ENCODE measurements at regions not wholly inside any gene's neighbourhood (a gene's known extent, or its start where the extent isn't known, plus 50 kb on each side); places are given as distances from the start of the nearest gene placed in this dataset.

GRCh38 chr15:31774045-31774444, 256.3 kb upstream of the CHRNA7 start (continued):
- TF ChIP-seq ZNF18 (CRISPR knock-in tag; IDR thresholded peaks at IDR 0.05; ENCODE audit: insufficient replicate concordance) (no peak), RAD21 (CRISPR knock-in tag; IDR thresholded peaks at IDR 0.05) (no peak), NCOA1 (CRISPR knock-in tag; IDR thresholded peaks at IDR 0.05) (no peak)

DNA sequence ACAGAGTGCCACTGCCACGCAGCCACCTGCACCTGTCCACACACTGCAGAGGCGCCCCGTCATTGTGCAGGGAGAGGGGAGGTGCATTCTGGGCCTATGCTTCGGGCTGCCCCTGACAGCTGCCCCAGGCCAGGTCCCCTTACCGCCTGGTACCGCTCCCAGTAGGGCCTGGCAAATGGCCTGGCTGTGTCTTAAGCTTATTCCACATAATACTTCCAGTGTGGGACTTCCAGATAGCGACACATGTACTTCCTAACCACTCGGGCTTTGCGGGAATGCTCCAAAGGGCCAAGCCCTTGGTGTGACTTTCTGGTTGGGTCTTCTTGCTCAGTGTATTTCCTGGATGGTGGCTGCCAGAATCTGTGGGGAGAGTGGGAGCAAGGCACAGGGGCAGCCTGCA, 254.3 kb upstream of the CHRNA7 start:
- no peak for TF ChIP-seq MAF1 (CRISPR knock-in tag; IDR thresholded peaks at IDR 0.05; ENCODE audit: borderline replicate concordance)
- TF ChIP-seq ZNF577 (CRISPR knock-in tag; IDR thresholded peaks at IDR 0.05; ENCODE audit: borderline replicate concordance, low read depth): no peak
- no peak for TF ChIP-seq JUNB (CRISPR knock-in tag; IDR thresholded peaks at IDR 0.05; ENCODE audit: borderline replicate concordance)
- FAIRE-seq (no peak), DNase-seq (ENCODE audit: low spot score) (no peak), ATAC-seq (no peak)
- no TSS peak for BruUV-seq (replicated peaks)
- Histone ChIP-seq H3K4me2 (ENCODE audit: low read depth, low read length) (no peak overlapping the region), H3K27me3 (ENCODE audit: control insufficient read depth in 1 of 2, insufficient read depth in 2 of 2, low read length in 2 of 2) (peaks cover 1 to 12% of the 10 kb centered on the region in 2 experiments; a peak in 4 of 5 replicates), H3K4me1 (ENCODE audit: insufficient read depth, low read length) (no peaks in the 10 kb centered on the region), H4K20me1 (ENCODE audit: insufficient read depth, low read length) (no peaks in the 10 kb centered on the region), H3K27ac (ENCODE audit: extremely low read length, insufficient read depth, low read length) (no peak overlapping the region), H3K79me2 (ENCODE audit: insufficient read depth, low read length) (no peaks in the 10 kb centered on the region), H3K4me3 (replicated peaks in 1 of 3; ENCODE audit: insufficient read depth in 1 of 3, low read depth in 2 of 3, low read length in 3 of 3) (no peak overlapping the region), H3K9ac (ENCODE audit: insufficient read depth, low read depth, low read length) (no peak overlapping the region), H2AFZ (ENCODE audit: low read length) (no peak overlapping the region), H3K36me3 (replicated peaks in 1 of 2; ENCODE audit: control insufficient read depth in 1 of 2, insufficient read depth in 2 of 2, low read length in 2 of 2) (no peaks in the 10 kb centered on the region), H3K9me3 (ENCODE audit: low read length) (no peaks in the 10 kb centered on the region)
- ChIA-PET CTCF (ENCODE audit: low intra/inter-chr PET ratio, low total read pairs) (no interaction called here), POLR2A (no interaction called here)
- intact Hi-C loops (cut with micrococcal nuclease; ENCODE audit: unreplicated experiment) (no loop called here), in situ Hi-C loops (cut with HindIII; ENCODE audit: extremely low pct_ligation_motif_present, low pct_unique_long_range_greater_than_20kb) (no loop called here)
- WGBS (ENCODE audit: low lambda C conversion rate): 0% methylated on average over 1 of the region's 9 CpGs

GRCh38 chr15:31781261-31781660, 249.1 kb upstream of the CHRNA7 start:
- no peaks in the 10 kb centered on the region for H3K36me3 ChIP-seq (replicated peaks in 1 of 2; ENCODE audit: control insufficient read depth in 1 of 2, insufficient read depth in 2 of 2, low read length in 2 of 2)
- ATAC-seq (no peak), FAIRE-seq (no peak), DNase-seq (ENCODE audit: low spot score) (no peak)
- no peaks in the 10 kb centered on the region for H4K20me1 ChIP-seq (ENCODE audit: insufficient read depth, low read length)
- H3K4me1 ChIP-seq (ENCODE audit: insufficient read depth, low read length): no peaks in the 10 kb centered on the region
- H3K9me3 ChIP-seq (ENCODE audit: low read length): no peaks in the 10 kb centered on the region
- no peak overlapping the region for H3K4me2 ChIP-seq (ENCODE audit: low read depth, low read length)
- ChIA-PET POLR2A (no interaction called here), CTCF (ENCODE audit: low intra/inter-chr PET ratio, low total read pairs) (no interaction called here)
- no peak overlapping the region for H3K4me3 ChIP-seq (replicated peaks in 1 of 3; ENCODE audit: insufficient read depth in 1 of 3, low read depth in 2 of 3, low read length in 3 of 3)
- H3K27me3 ChIP-seq (ENCODE audit: control insufficient read depth in 1 of 2, insufficient read depth in 2 of 2, low read length in 2 of 2): peaks cover 3 to 12% of the 10 kb centered on the region in 2 experiments; a peak in 4 of 5 replicates
- intact Hi-C loops (cut with micrococcal nuclease; ENCODE audit: unreplicated experiment) (no loop called here), in situ Hi-C loops (cut with HindIII; ENCODE audit: extremely low pct_ligation_motif_present, low pct_unique_long_range_greater_than_20kb) (no loop called here)
- no peak overlapping the region for H3K27ac ChIP-seq (ENCODE audit: extremely low read length, insufficient read depth, low read length)
- no TSS peak for BruUV-seq (replicated peaks)
- no peak overlapping the region for H3K9ac ChIP-seq (ENCODE audit: insufficient read depth, low read depth, low read length)
- H3K79me2 ChIP-seq (ENCODE audit: insufficient read depth, low read length): no peaks in the 10 kb centered on the region
- TF ChIP-seq, protein P1, sequence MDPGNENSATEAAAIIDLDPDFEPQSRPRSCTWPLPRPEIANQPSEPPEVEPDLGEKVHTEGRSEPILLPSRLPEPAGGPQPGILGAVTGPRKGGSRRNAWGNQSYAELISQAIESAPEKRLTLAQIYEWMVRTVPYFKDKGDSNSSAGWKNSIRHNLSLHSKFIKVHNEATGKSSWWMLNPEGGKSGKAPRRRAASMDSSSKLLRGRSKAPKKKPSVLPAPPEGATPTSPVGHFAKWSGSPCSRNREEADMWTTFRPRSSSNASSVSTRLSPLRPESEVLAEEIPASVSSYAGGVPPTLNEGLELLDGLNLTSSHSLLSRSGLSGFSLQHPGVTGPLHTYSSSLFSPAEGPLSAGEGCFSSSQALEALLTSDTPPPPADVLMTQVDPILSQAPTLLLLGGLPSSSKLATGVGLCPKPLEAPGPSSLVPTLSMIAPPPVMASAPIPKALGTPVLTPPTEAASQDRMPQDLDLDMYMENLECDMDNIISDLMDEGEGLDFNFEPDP (CRISPR knock-in tag; conservative IDR thresholded peaks at IDR 0.05): no peak
- TF ChIP-seq, protein P2, sequence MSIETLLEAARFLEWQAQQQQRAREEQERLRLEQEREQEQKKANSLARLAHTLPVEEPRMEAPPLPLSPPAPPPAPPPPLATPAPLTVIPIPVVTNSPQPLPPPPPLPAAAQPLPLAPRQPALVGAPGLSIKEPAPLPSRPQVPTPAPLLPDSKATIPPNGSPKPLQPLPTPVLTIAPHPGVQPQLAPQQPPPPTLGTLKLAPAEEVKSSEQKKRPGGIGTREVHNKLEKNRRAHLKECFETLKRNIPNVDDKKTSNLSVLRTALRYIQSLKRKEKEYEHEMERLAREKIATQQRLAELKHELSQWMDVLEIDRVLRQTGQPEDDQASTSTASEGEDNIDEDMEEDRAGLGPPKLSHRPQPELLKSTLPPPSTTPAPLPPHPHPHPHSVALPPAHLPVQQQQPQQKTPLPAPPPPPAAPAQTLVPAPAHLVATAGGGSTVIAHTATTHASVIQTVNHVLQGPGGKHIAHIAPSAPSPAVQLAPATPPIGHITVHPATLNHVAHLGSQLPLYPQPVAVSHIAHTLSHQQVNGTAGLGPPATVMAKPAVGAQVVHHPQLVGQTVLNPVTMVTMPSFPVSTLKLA (IDR thresholded peaks at IDR 0.05): peak; percentile 53; the same call in 1 of the 2 replicates
- WGBS (ENCODE audit: low lambda C conversion rate): 19% methylated on average over 2 of the region's 2 CpGs
- no peak overlapping the region for H2AFZ ChIP-seq (ENCODE audit: low read length)

Data from HepG2 (cell line).